IPS-NIHi11 (cell line): ENCODE measurements at regions not wholly inside any gene's neighbourhood (a gene's known extent, or its start where the extent isn't known, plus 50 kb on each side); places are given as distances from the start of the nearest gene placed in this dataset.

Experiments used
- DNase-seq: peaks from one replicate; pipeline ENCODE4 v3.0.0; 2012; ENCODE audit warnings: mixed read lengths, low spot score

GRCh38 chr21:38885909-38886308 is 80.2 kb downstream of the ETS2 start:
- no peak for DNase-seq

- no peak for DNase-seq
Observed at GRCh38 chr21:38884440-38884839, 78.7 kb downstream of the ETS2 start.

- no peak for DNase-seq
Observed at GRCh38 chr21:38883142-38883541, 77.4 kb downstream of the ETS2 start.

GRCh38 chr21:38881131-38881530 is 75.4 kb downstream of the ETS2 start:
- DNase-seq = no peak

- no peak for DNase-seq
Observed at GRCh38 chr21:38880577-38880966, 74.8 kb downstream of the ETS2 start.

GRCh38 chr21:38879912-38880576 is 74.3 kb downstream of the ETS2 start:
- no peak for DNase-seq

GRCh38 chr21:38878379-38879179 is 72.8 kb downstream of the ETS2 start:
- no peak for DNase-seq

GRCh38 chr21:38875694-38876492 is 70.2 kb downstream of the ETS2 start:
- DNase-seq = no peak
